OCI-M2 (cell line): ENCODE measurements at regions not wholly inside any gene's neighbourhood (a gene's known extent, or its start where the extent isn't known, plus 50 kb on each side); places are given as distances from the start of the nearest gene placed in this dataset.
"Not testable (repeated sequence)": the region's sequence is repeated elsewhere in the genome, so short reads cannot be mapped to it uniquely, and the experiment has no call there.

Experiments
- DNase-seq: peaks from one replicate; lab custom pipeline; 2025; ENCODE audit not compliant: unreplicated experiment; lab: John Stamatoyannopoulos, UW

DNA sequence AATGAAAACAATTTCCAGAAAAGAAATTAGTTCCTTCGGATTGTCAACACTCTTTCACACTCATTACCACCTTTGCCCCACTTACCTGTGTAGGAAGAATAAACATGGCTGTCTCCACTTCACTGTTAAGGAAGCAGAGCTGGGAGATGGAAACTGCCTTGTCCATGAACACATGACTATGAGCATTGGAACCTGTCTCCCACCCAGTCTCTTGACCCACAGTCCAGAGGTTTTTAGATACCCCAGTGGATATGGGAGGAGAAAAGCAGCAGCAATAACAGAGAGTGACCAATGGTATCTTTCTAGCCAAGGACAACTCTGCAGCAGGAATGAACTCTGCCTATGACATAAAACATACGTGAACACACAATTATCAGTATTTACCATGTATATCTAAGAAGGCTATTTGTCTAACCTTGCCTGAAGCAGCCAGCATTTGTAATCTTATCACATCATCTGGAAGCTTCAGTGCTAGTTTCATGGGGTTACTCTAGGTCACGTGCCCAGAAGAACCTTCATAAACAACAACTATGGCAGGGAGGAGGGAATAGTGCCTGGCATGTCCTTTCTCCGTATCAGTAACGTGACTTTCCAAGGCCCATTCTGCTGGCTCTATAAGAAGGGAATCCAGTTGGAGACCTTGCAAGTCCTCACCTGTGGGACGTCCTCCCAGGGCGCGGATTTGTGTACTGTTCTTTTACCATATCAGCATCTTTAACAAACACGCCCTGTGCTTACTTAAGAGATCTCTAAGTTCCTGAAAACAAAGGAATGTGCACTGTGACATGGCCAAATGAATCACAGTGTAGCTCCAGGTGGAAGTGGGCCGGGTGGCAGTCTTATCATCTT is 221.8 kb upstream of the UBL3 start:
- DNase-seq: no peak

DNA sequence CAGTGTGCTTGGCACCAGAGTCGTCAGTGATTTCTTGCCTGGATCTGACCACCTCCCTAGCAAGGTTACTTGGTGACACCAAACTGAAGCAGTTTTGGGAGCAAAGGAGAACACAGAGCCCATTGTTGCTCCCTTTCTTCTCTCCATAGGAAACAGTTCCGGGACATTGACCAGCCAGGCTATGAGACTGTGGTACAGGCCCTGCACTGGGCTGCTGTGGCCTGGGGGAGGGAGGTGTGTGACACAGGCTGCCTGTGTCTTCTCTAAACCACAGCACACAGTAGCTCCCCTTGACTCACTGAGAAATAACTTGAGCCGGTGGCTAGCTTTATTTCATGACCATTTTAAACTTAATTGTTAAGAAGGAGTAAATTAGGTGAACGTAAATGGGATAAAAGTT is 214.8 kb upstream of the UBL3 start:
- DNase-seq: no peak

DNA sequence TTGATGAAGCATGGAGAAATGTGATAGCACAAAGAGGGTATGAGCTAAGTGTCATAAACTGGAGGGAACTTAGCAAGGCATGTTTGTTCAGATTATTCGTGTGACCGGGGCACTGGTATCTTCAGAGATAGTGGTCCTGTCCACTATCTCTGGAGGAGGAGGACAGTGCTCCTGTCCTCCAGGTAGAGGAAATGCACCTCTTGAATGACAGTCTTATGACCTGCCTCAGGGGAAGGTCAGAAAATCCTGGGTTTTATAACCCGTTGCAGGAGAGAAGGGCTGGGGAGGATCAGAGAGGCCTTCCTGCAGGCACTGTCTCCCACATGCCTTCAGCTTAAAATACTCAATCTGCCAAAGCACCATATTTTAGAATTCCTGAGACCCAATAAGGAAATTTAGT is 213.5 kb upstream of the UBL3 start:
- no peak for DNase-seq

- no peak for DNase-seq
These were observed 210.8 kb upstream of the UBL3 start for GRCh38 chr13:30061217-30061616.

DNA sequence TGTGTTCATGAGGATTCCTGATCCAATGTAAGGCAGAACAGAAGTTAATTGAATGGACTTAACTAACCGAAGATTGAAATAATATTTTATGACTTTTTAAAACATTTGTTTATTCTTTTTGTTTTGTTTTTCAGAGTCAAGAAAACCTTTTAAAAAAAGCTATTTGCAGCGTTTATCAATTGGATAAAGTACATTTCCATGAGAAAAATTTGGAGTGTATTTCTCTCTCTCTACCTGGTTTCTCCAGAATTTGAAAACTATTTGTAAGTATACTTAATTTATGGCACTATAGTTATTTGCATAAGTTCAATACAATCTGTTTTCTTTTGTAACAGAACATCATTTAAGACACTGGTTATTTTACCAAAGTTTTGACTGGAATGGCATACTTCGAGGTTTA is 208.0 kb upstream of the UBL3 start:
- DNase-seq: no peak

DNA sequence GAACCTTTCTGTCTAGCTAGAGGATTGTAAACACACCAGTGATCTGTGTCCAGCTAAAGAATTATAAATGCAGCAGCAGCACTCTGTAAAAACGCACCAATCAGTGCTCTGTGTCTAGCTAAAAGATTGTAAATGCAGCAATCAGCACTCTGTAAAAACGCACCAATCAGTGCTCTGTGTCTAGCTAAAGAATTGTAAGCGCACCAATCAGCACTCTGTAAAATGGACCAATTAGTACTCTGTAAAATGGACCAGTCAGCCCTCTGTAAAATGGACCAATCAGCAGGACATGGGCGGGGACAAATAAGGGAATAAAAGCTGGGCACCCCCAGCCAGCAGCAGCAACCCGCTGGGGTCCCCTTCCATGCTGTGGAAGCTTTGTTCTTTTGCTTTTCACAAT is 204.1 kb upstream of the UBL3 start:
- DNase-seq: not testable (repeated sequence)

GRCh38 chr13:30053939-30054338 is 203.5 kb upstream of the UBL3 start:
- DNase-seq: no peak

DNA sequence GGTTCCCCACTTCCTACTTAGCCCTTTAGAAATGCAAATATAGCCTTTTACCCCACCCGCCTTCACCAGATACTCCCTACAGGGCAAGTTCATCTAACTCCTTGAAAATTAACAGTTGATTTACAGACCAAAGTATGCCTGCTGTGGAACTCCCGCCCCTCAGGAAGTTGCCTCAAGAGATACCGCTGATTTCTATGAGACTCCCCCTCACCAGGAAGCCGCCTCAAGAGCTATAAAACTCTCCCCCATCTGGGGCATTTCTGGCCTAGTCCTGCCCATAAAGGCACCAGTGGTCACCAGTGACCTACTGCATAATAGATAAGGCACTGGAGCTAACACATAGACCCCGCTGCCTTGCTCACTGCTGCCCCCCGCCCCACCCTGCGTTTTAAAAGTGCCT is 201.7 kb upstream of the UBL3 start:
- no peak for DNase-seq

- no peak for DNase-seq
These were observed 201.2 kb upstream of the UBL3 start for GRCh38 chr13:30051531-30052060.

DNA sequence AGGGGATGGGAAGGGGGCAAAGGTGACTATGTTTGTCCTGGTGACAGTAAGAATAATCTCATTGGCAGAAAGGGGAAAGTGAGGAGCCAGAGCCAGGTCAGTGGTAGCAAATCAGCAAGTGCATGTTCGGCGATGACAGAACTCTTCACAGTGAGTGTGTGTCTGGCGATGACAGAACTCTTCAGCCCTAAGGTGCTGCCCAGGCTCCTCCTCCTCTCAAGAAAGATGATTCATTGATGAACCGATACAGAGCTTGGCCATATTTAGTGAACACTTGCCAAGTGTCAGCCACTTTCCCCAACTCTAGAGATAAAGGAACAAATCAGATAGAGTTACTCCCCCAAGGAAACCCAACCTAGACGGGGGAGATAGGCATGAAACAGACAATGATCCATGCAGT is 199.3 kb upstream of the UBL3 start:
- DNase-seq: no peak

DNA sequence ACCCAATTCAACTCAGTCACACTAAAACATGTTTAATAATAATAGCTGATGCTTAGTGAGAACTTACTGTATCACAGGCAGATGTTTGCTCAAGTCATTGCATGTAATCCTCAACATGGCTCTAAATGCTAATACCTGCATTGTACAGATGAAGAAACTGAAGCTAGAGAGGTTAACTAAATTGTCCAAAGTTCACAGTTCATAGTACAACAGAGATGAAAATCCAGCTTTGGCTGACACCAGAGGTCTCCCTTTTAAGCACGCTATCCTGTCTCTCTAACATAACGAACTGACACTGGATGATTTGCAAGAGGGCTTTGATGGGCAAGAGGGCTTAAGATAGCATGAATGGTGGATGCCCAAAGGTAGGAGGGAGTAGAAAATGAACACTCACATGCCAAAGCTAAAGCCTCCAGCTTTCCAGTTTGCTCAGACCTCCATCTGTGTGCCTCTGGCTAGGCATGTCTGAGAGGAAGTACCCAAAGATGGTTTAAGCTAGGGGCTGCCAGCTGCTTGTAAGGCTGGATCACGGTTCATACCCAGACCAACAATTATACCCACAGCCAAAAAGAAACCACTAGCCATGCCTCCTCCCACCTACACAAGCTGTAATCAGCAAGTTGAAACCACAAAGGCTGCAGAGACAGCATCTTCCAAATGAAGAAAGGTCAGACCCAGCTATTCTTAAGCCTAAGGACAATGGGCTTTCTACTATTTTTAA is 196.9 kb upstream of the UBL3 start:
- no peak for DNase-seq

DNA sequence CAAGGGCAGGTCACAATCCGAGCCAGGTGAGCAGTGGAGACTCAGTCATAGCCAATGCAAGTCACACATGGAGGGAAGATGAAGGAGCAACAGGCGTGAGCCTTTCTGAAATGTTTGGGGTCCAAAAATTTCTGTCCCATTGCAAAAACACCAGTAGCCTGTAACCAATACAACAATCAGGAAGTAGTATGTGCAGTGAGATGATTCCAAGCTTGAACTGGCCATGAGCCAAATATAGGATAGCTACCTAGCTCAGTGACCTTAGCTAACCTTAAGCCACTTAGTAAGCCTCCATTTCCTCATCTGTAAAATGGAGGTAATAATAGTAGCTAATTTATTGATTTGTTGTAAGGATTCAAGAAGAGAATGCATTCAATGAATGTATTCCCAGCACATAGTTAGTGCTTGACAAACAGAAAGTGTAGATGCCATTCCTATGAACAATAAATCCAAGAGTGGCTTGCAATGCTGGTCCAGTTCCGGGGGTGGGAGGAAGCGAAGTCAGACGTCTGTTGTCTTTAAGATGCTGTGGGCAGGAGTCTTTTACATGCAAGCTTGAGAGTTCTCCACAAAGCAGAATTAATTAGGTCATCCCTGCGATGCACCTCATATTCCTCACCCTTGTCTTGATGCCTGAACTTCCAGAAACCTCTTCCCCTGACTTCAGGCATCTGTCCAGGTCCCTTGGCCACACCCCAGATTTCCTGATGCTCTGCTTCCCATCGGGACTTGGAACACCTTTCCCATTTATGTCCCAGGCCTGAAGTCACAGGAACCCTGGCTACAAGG is 195.7 kb upstream of the UBL3 start:
- no peak for DNase-seq

DNA sequence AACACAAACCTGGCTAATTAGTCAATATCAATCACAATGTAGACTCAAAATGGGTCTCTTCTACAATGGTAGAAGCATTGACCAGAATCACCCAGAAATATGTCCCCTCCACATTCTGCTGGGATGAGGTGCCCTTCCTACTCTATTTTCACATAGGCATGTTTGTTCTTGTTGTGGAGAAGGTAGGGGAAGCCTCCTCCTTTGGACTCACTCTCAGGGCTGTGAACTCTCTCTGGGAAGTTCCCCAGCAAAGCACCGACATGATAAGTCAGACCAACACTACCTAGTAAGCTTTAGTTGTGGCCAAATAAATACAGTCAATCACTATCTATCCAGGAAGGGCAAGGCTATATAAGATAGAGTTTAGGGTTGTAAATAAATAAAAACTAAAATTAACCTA is 194.5 kb upstream of the UBL3 start:
- DNase-seq: no peak

DNA sequence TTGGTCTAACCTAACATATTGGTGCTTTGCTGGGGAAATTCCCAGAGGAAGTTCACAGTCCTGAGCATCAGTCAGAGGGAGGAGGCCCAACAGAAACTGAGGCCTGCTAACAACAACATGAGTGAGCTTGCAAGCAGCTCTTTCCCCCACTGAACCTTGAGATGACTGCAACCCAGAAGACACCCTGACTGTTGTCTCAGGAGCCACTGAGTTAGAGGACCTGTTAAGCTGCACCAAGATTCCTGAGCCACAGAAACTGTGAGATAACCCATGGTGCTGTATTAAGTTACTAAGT is 193.2 kb upstream of the UBL3 start:
- no peak for DNase-seq

- no peak for DNase-seq
These were observed 192.6 kb upstream of the UBL3 start for GRCh38 chr13:30042891-30043630.

DNA sequence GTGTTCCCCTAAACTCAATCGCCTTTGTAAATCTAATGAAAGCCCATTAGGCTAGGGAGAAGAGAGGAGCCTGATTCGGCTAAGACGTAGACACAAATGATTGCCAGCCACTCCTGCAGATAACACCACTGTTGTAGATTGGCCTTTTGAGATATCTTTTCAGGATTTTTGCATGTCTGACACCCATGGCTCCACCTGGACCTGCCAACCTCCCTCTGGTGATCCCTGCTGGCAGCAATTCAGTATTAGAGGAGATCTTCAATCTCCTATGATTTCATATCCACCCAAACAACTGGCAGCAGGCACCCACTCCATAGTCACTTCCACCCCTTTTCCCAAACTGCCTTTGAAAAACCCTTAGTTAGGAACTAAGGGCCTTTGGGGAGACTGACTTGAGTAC is 191.9 kb upstream of the UBL3 start:
- DNase-seq: no peak

DNA sequence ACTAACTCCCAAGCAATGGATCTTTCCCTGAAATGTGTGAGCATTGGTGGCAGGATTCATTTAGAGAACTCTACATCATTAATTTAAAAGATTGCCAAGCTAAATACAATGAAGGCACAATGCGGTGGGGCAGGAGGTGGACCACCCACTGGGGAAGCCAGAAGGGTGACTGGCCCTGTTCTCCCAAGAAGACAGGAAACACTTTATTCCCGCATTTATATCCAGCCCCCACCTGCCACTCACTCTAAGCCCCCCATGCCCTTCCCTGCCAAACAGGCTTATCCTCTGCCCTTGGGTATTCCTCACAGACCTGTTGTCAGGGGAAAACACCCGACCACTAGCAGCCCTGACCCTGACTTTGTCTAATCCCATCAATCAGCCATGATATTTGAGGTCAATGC is 189.1 kb upstream of the UBL3 start:
- no peak for DNase-seq

GRCh38 chr13:30038884-30039283 is 188.5 kb upstream of the UBL3 start:
- DNase-seq: no peak

- no peak for DNase-seq
These were observed 187.3 kb upstream of the UBL3 start for GRCh38 chr13:30037766-30038165.

GRCh38 chr13:30037306-30037705 is 186.9 kb upstream of the UBL3 start:
- DNase-seq: no peak

GRCh38 chr13:30034458-30034795 is 184.0 kb upstream of the UBL3 start:
- no peak for DNase-seq
